H1 (cell line): ENCODE measurements at regions not wholly inside any gene's neighbourhood (a gene's known extent, or its start where the extent isn't known, plus 50 kb on each side); places are given as distances from the start of the nearest gene placed in this dataset.

Experiments
- BACH1 ChIP-seq: IDR thresholded peaks from 2 replicates; pipeline ENCODE4 v1.6.1; 2012; ENCODE audit warnings: low read length, improper control_type of control experiment
- CTCF ChIP-seq, 3 experiments: IDR thresholded peaks; 1 replicate in 2 of 3; 2 replicates in 1 of 3; pipeline versions ENCODE4 v1.5.1 to v1.6.1; 2011; ENCODE audit warnings: low read length in 3 of 3, mild to moderate bottlenecking in 3 of 3, inconsistent platforms in 2 of 3, low read depth in 1 of 3, moderate library complexity in 1 of 3; ENCODE audit not compliant: insufficient read depth in 1 of 3; ENCODE audit errors: control extremely low read depth in 1 of 3

- TF ChIP-seq CTCF (IDR thresholded peaks at IDR 0.05; ENCODE audit: control extremely low read depth in 1 of 3, insufficient read depth in 1 of 3, low read depth in 1 of 3, low read length in 3 of 3) (no peak), BACH1 (no peak)
These were observed 117.2 kb upstream of the ADCY1 start (continued) for GRCh38 chr7:45456747-45457524.
